ENCODE measurements at regions not wholly inside any gene's neighbourhood (a gene's known extent, or its start where the extent isn't known, plus 50 kb on each side); places are given as distances from the start of the nearest gene placed in this dataset.

GRCh38 chr3:13717222-13717895 is 162.5 kb downstream of the WNT7A start (continued):
- no peak for TF ChIP-seq POLR2AphosphoS5 (IDR thresholded peaks at IDR 0.05; ENCODE audit: low read depth)
- no peak for TF ChIP-seq ZNF331 (CRISPR knock-in tag; IDR thresholded peaks at IDR 0.05; ENCODE audit: low read depth)
- TF ChIP-seq EZH2 (IDR thresholded peaks at IDR 0.05; ENCODE audit: low read depth, unreplicated experiment): no peak
- TF ChIP-seq ZNF114 (CRISPR knock-in tag; IDR thresholded peaks at IDR 0.05): no peak
- no peak for TF ChIP-seq CREB1 (CRISPR knock-in tag; IDR thresholded peaks at IDR 0.05; ENCODE audit: low read depth)
- no peak for TF ChIP-seq ETS1 (IDR thresholded peaks at IDR 0.05)

- H3K27ac Mint-ChIP-seq: no peak overlapping the region
- H3K4me3 Mint-ChIP-seq: no peak overlapping the region
- Histone ChIP-seq H2AFZ (no peak overlapping the region), H3K79me2 (replicated peaks; ENCODE audit: insufficient read depth) (no peaks in the 10 kb centered on the region), H3K27ac (ENCODE audit: low read depth) (no peak overlapping the region; the same call in 1 of the 2 replicates), H3K4me3 (no peak overlapping the region), H3K36me3 (ENCODE audit: insufficient read depth) (no peaks in the 10 kb centered on the region), H3F3A (replicated peaks; ENCODE audit: low read depth) (no peaks in the 10 kb centered on the region), H3K9me2 (ENCODE audit: insufficient read depth) (no peaks in the 10 kb centered on the region), H4K20me1 (replicated peaks; ENCODE audit: insufficient read depth) (no peaks in the 10 kb centered on the region), H3K27me3 (ENCODE audit: insufficient read depth) (no peaks in the 10 kb centered on the region), H3K4me2 (no peak overlapping the region), H3K4me1 (ENCODE audit: insufficient read depth) (no peaks in the 10 kb centered on the region; the same call in 1 of the 2 replicates)
- peaks cover 10% of the 10 kb centered on the region for H3K36me3 Mint-ChIP-seq (ENCODE audit: low read depth)
- DNase-seq (ENCODE audit: low spot score) (no peak), ATAC-seq (no peak)
- H3K9me3 Mint-ChIP-seq: peaks cover 32% of the 10 kb centered on the region
- H3K27me3 Mint-ChIP-seq (ENCODE audit: insufficient read depth, low read depth, poor library complexity): peaks cover 11% of the 10 kb centered on the region
- H3K4me1 Mint-ChIP-seq: peaks cover 9% of the 10 kb centered on the region; the same call in 2 of the 3 replicates
- TF ChIP-seq EZH2 (IDR thresholded peaks at IDR 0.05; ENCODE audit: low read depth, unreplicated experiment): no peak
- no peak for TF ChIP-seq EZH2phosphoT487 (IDR thresholded peaks at IDR 0.05; ENCODE audit: unreplicated experiment)
- no peak for TF ChIP-seq CTCF (conservative IDR thresholded peaks at IDR 0.05; ENCODE audit: low read depth in 2 of 2)
- TF ChIP-seq NANOG (IDR thresholded peaks at IDR 0.05; ENCODE audit: borderline replicate concordance): no peak
- TF ChIP-seq ETS1 (IDR thresholded peaks at IDR 0.05): no peak
- TF ChIP-seq ZNF462 (CRISPR knock-in tag; IDR thresholded peaks at IDR 0.05): no peak
- TF ChIP-seq ZNF331 (CRISPR knock-in tag; IDR thresholded peaks at IDR 0.05; ENCODE audit: low read depth): no peak
These were observed 163.2 kb downstream of the WNT7A start for GRCh38 chr3:13716540-13717221.

Data from GM23338 (cell line).